OCI-LY3 (cell line): ENCODE measurements at regions not wholly inside any gene's neighbourhood (a gene's known extent, or its start where the extent isn't known, plus 50 kb on each side); places are given as distances from the start of the nearest gene placed in this dataset.

Experiments used
- H2AFZ ChIP-seq: fragments of 200-600, 300-600 bp; shearing (Covaris generic); 2 replicates; pipeline ENCODE4 v1.6.0; 2014; ENCODE audit warnings: antibody characterized with exemption, low read depth, low read length
- H3K27ac ChIP-seq: fragments of 200-600, 300-600 bp; sonication (generic); 2 replicates; pipeline ENCODE4 v1.5.1; 2014; ENCODE audit warnings: mild to moderate bottlenecking, low read length, moderate library complexity, mixed read lengths
- H3K27me3 ChIP-seq: fragments of 200-600, 300-600 bp; sonication (generic); 2 replicates; pipeline ENCODE4 v1.6.1; 2014; ENCODE audit warnings: low read depth, low read length, mixed read lengths
- H3K36me3 ChIP-seq: fragments of 200-600, 300-600 bp; sonication (generic); replicated peaks from 2 replicates; pipeline ENCODE3; 2014; ENCODE audit warnings: low read depth, low read length, mixed read lengths
- H3K4me1 ChIP-seq: fragments of 300-600, 200-600 bp; sonication (generic); 2 replicates; pipeline ENCODE4 v1.6.1; 2014; ENCODE audit warnings: low read length, mixed read lengths
- H3K4me2 ChIP-seq: fragments of 200-600, 300-600 bp; sonication (generic); 2 replicates; pipeline ENCODE4 v1.6.1; 2014; ENCODE audit warnings: low read length, mixed read lengths
- H3K4me3 ChIP-seq: fragments of 300-600, 200-600 bp; sonication (generic); 2 replicates; pipeline ENCODE4 v1.5.1; 2014; ENCODE audit warnings: antibody characterized with exemption, mild to moderate bottlenecking, low read length, moderate library complexity
- H3K79me2 ChIP-seq: fragments of 300-600, 200-600 bp; shearing (Covaris generic); 2 replicates; pipeline ENCODE4 v1.6.1; 2014; ENCODE audit warnings: mild to moderate bottlenecking, low read length, mixed read lengths
- H3K9ac ChIP-seq: fragments of 300-600, 200-600 bp; shearing (Covaris generic); 2 replicates; pipeline ENCODE4 v1.6.0; 2014; ENCODE audit warnings: mild to moderate bottlenecking, low read length, moderate library complexity
- H3K9me3 ChIP-seq: fragments of 200-600, 300-600 bp; shearing (Covaris generic); 2 replicates; pipeline ENCODE4 v1.6.1; 2014; ENCODE audit warnings: low read length, mixed read lengths; ENCODE audit not compliant: insufficient read depth
- H4K20me1 ChIP-seq: fragments of 200-600, 300-600 bp; sonication (generic); 2 replicates; pipeline ENCODE4 v1.6.1; 2016; ENCODE audit warnings: low read length, mixed read lengths; ENCODE audit not compliant: insufficient read depth
- CTCF ChIP-seq: fragments of 200-600, 300-600 bp; sonication (generic); IDR thresholded peaks from 2 replicates; pipeline ENCODE4 v1.5.1; 2014; ENCODE audit warnings: antibody characterized with exemption, low read length, low read depth
- EZH2phosphoT487 ChIP-seq: fragments of 200-600 bp; shearing (Covaris generic); IDR thresholded peaks from 2 replicates; pipeline ENCODE4 v1.6.1; 2018; ENCODE audit warnings: antibody characterized with exemption, mixed run types, low read depth

GRCh38 chr4:97152149-97152548 is 991.1 kb downstream of the STPG2 start:
- no peak for TF ChIP-seq EZH2phosphoT487
- TF ChIP-seq CTCF, result no peak
- no peak overlapping the region for H3K27ac ChIP-seq
- H3K27me3 ChIP-seq, result no peaks in the 10 kb centered on the region

GRCh38 chr4:97153042-97153441 is 990.2 kb downstream of the STPG2 start:
- H3K27me3 ChIP-seq, result no peaks in the 10 kb centered on the region

More at GRCh38 chr4:97152149-97152548, 991.1 kb downstream of the STPG2 start:
- Histone ChIP-seq H3K9me3 (no peaks in the 10 kb centered on the region), H3K4me2 (no peak overlapping the region), H4K20me1 (no peaks in the 10 kb centered on the region), H2AFZ (no peak overlapping the region), H3K9ac (no peak overlapping the region), H3K4me1 (no peaks in the 10 kb centered on the region), H3K79me2 (no peaks in the 10 kb centered on the region), H3K4me3 (no peak overlapping the region), H3K36me3 (no peaks in the 10 kb centered on the region)

DNA sequence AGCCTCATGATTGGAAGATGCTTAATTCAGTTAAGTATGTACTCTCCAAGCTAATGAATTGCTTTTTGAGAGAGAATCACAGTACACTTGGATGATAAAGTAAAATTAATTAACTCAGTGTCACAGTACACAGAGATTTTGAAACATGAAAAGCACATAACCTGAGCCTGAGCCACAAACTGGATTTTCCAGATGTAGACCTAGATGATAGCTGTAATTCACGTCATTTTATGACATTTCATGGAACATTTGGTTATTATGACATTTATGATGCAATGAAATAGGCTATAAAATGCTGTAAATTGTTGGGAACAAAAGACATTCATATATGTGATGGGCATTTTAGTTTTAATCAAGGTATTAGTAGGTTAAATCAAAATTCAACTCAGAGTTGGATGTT is 983.7 kb downstream of the STPG2 start:
- Histone ChIP-seq H3K4me3 (no peak overlapping the region), H3K79me2 (no peaks in the 10 kb centered on the region), H3K27ac (no peak overlapping the region), H3K9ac (no peak overlapping the region), H3K4me2 (no peak overlapping the region), H2AFZ (no peak overlapping the region), H3K9me3 (no peaks in the 10 kb centered on the region), H3K4me1 (no peaks in the 10 kb centered on the region), H3K27me3 (no peaks in the 10 kb centered on the region), H3K36me3 (no peaks in the 10 kb centered on the region), H4K20me1 (no peaks in the 10 kb centered on the region)
- no peak for TF ChIP-seq CTCF
- TF ChIP-seq EZH2phosphoT487, result no peak

More at GRCh38 chr4:97153042-97153441, 990.2 kb downstream of the STPG2 start:
- no peaks in the 10 kb centered on the region for H3K79me2 ChIP-seq
- H3K9me3 ChIP-seq, result no peaks in the 10 kb centered on the region
- H3K4me1 ChIP-seq, result no peaks in the 10 kb centered on the region
- no peak for TF ChIP-seq EZH2phosphoT487
- peak; percentile 59 for TF ChIP-seq CTCF
- H3K36me3 ChIP-seq, result no peaks in the 10 kb centered on the region
- no peak overlapping the region for H3K4me3 ChIP-seq
- no peak overlapping the region for H3K4me2 ChIP-seq
- no peak overlapping the region for H3K27ac ChIP-seq
- H3K9ac ChIP-seq, result no peak overlapping the region
- no peak overlapping the region for H2AFZ ChIP-seq
- no peaks in the 10 kb centered on the region for H4K20me1 ChIP-seq

- no peak overlapping the region for H3K9ac ChIP-seq
- TF ChIP-seq CTCF, result no peak
- TF ChIP-seq EZH2phosphoT487, result no peak
Observed at GRCh38 chr4:97185233-97185632, 958.0 kb downstream of the STPG2 start.

More at GRCh38 chr4:97185233-97185632, 958.0 kb downstream of the STPG2 start:
- Histone ChIP-seq H4K20me1 (no peaks in the 10 kb centered on the region), H3K4me3 (no peak overlapping the region), H3K4me1 (peaks cover 7% of the 10 kb centered on the region), H3K79me2 (no peaks in the 10 kb centered on the region), H2AFZ (no peak overlapping the region), H3K9me3 (no peaks in the 10 kb centered on the region), H3K4me2 (no peak overlapping the region), H3K27ac (no peak overlapping the region), H3K36me3 (no peaks in the 10 kb centered on the region), H3K27me3 (no peaks in the 10 kb centered on the region)
